Endothelial cell of umbilical vein (primary cell): ENCODE measurements at regions not wholly inside any gene's neighbourhood (a gene's known extent, or its start where the extent isn't known, plus 50 kb on each side); places are given as distances from the start of the nearest gene placed in this dataset.

Experiments used
- BruUV-seq: library from RNA; stranded (reverse); fragments of 400-500 nt; replicated peaks from 2 replicates; lab custom pipeline; 2021; lab: Mats Ljungman, UMichigan
- CTCF ChIA-PET: fragments of 300-600, 350-600 bp; sonication (Branson Sonifier 250); formaldehyde crosslinking; loops from one replicate; lab custom pipeline; 2021; ENCODE audit warnings: antibody characterized with exemption, inconsistent platforms; lab: Charles Lee
- POLR2A ChIA-PET: fragments of 300-600, 350-600 bp; sonication (Branson Sonifier 250); formaldehyde crosslinking; loops from one replicate; lab custom pipeline; 2021; ENCODE audit warnings: antibody characterized with exemption, inconsistent platforms; lab: Charles Lee
- DNase-seq: peaks from one replicate; pipeline ENCODE4 v3.0.0-alpha.2; 2011; ENCODE audit warnings: low read depth, low spot score
- FAIRE-seq: peaks from 2 replicates; lab custom pipeline; 2011; peaks lifted over from hg19 to GRCh38; lab: Jason Lieb, UNC
- H2AFZ ChIP-seq: 2 replicates; pipeline ENCODE4 v1.6.0; 2012; ENCODE audit warnings: low read depth, low read length, control low read depth, inconsistent platforms
- H3K27ac ChIP-seq: 2 replicates; pipeline ENCODE4 v1.5.1; 2011; ENCODE audit warnings: low read depth, mild to moderate bottlenecking, control low read depth, low read length, moderate library complexity; ENCODE audit not compliant: insufficient read depth
- H3K27me3 ChIP-seq, 2 experiments: 2 replicates each; pipeline versions ENCODE4 v1.6.0 to v1.6.1; 2011; ENCODE audit warnings: low read length in 2 of 2, mixed read lengths in 1 of 2; ENCODE audit not compliant: control insufficient read depth in 2 of 2, insufficient read depth in 2 of 2
- H3K36me3 ChIP-seq, 2 experiments: 2 replicates in 1 of 2; 3 replicates in 1 of 2; pipeline ENCODE4 v1.5.1; 2011; ENCODE audit warnings: low read length in 2 of 2, mild to moderate bottlenecking in 1 of 2, moderate library complexity in 1 of 2; ENCODE audit not compliant: control insufficient read depth in 2 of 2, insufficient read depth in 2 of 2; ENCODE audit errors: extremely low read depth in 1 of 2
- H3K4me1 ChIP-seq: 3 replicates; pipeline ENCODE4 v1.5.1; 2011; ENCODE audit warnings: mild to moderate bottlenecking, low read length; ENCODE audit not compliant: control insufficient read depth, insufficient read depth; ENCODE audit errors: extremely low read depth
- H3K4me2 ChIP-seq: 2 replicates; pipeline ENCODE4 v1.6.1; 2011; ENCODE audit warnings: low read length, control low read depth, mixed read lengths; ENCODE audit not compliant: insufficient read depth
- H3K4me3 ChIP-seq, 3 experiments: fragments of 200-600 bp in 1 of 3; sonication (generic), shearing (Covaris generic) in 1 of 3; replicated peaks in 1 of 3; 2 replicates each; pipeline ENCODE4 v1.5.1; 2011 to 2016; ENCODE audit warnings: control low read depth in 3 of 3, low read length in 3 of 3, mild to moderate bottlenecking in 2 of 3, inconsistent platforms in 1 of 3, low read depth in 1 of 3, moderate library complexity in 1 of 3; ENCODE audit not compliant: insufficient read depth in 1 of 3
- H3K79me2 ChIP-seq: 2 replicates; pipeline ENCODE4 v1.6.0; 2012; ENCODE audit warnings: low read length, inconsistent platforms; ENCODE audit not compliant: control insufficient read depth, insufficient read depth
- H3K9ac ChIP-seq: replicated peaks from 2 replicates; pipeline ENCODE3; 2011; ENCODE audit warnings: low read length, control low read depth; ENCODE audit not compliant: insufficient read depth; ENCODE audit errors: extremely low read depth
- H3K9me1 ChIP-seq: replicated peaks from 3 replicates; pipeline ENCODE4 v1.6.0; 2011; ENCODE audit warnings: mild to moderate bottlenecking, low read length; ENCODE audit not compliant: control insufficient read depth, insufficient read depth; ENCODE audit errors: extremely low read depth
- H3K9me3 ChIP-seq: replicated peaks from 2 replicates; pipeline ENCODE4 v1.5.1; 2012; ENCODE audit warnings: low read length, inconsistent platforms; ENCODE audit not compliant: control insufficient read depth, insufficient read depth
- H4K20me1 ChIP-seq: replicated peaks from 2 replicates; pipeline ENCODE3; 2011; ENCODE audit warnings: mild to moderate bottlenecking, low read length; ENCODE audit not compliant: control insufficient read depth, insufficient read depth; ENCODE audit errors: extremely low read depth
- EZH2 ChIP-seq: IDR thresholded peaks from 2 replicates; pipeline ENCODE4 v1.6.1; 2012; ENCODE audit warnings: borderline replicate concordance, low read depth, mild to moderate bottlenecking, moderate library complexity, low read length, inconsistent platforms; ENCODE audit not compliant: severe bottlenecking
- FOS ChIP-seq: IDR thresholded peaks from 2 replicates; pipeline ENCODE4 v1.6.1; 2011; ENCODE audit warnings: mild to moderate bottlenecking, low read length, moderate library complexity, borderline replicate concordance; ENCODE audit not compliant: insufficient read depth
- GATA2 ChIP-seq: IDR thresholded peaks from 2 replicates; pipeline ENCODE4 v1.7.0; 2011; ENCODE audit warnings: low read depth, mild to moderate bottlenecking, moderate library complexity, mixed read lengths, low read length; ENCODE audit not compliant: insufficient read length, insufficient read depth
- JUN ChIP-seq: IDR thresholded peaks from 2 replicates; pipeline ENCODE4 v1.6.1; 2011; ENCODE audit warnings: borderline replicate concordance, low read depth; ENCODE audit not compliant: insufficient read length, insufficient read depth
- MYC ChIP-seq: IDR thresholded peaks from one replicate; pipeline ENCODE4 v1.6.1; 2011; ENCODE audit warnings: mild to moderate bottlenecking, low read depth, low read length
- POLR2A ChIP-seq: IDR thresholded peaks from 2 replicates; pipeline ENCODE4 v1.6.1; 2012; ENCODE audit warnings: low read depth, mild to moderate bottlenecking, control low read depth, low read length
- POLR2AphosphoS5 ChIP-seq: IDR thresholded peaks from 2 replicates; pipeline ENCODE4 v1.6.1; 2012; ENCODE audit warnings: low read depth, mild to moderate bottlenecking, control low read depth, low read length, moderate library complexity; ENCODE audit not compliant: insufficient read depth
- dilution Hi-C: fragments of 300-500 bp; cut with MboI; formaldehyde crosslinking; loops from one replicate; pipeline ENCODE4 v1.15.0; 2019; ENCODE audit warnings: low sequenced_read_pairs; ENCODE audit not compliant: extremely low pct_ligation_motif_present
- intact Hi-C: fragments of 100-400 bp; cut with micrococcal nuclease; formaldehyde crosslinking; loops from one replicate; pipeline ENCODE4 v1.10.0; 2022
- TF ChIP-seq, protein P1 (sequence below), 2 donors: IDR thresholded peaks; 1 replicate in 1 of 2; 2 replicates in 1 of 2; pipeline ENCODE4 v1.5.1; 2011; ENCODE audit warnings: low read length in 2 of 2, mild to moderate bottlenecking in 2 of 2, moderate library complexity in 2 of 2, control low read depth in 1 of 2, inconsistent platforms in 1 of 2, low read depth in 1 of 2; ENCODE audit not compliant: insufficient read depth in 1 of 2; ENCODE audit errors: extremely low read depth in 1 of 2
- TF ChIP-seq, protein P2 (sequence below): IDR thresholded peaks from 2 replicates; pipeline ENCODE4 v1.6.1; 2011; ENCODE audit not compliant: insufficient read depth, insufficient read length

DNA sequence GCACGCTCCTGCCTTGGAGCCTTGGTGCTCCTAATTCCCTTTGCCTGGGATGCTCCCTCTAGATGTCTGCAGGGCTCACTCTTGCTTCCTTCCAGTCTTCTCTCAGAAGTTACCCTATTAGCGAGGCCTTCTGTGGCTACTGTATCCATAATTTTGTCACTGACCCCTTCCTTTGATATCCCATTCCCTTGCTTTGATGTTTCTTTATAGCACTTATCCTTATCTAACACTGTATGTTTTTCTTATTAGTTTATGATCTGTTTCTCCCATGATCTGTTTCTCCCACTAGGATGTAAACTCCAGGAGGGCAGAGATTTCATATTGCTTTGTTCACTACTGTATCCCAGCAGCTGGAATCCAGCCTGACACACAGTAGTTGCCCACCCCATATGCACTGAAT, 263.4 kb downstream of the FOXD2 start:
- H4K20me1 ChIP-seq = no peaks in the 10 kb centered on the region
- no peaks in the 10 kb centered on the region for H3K4me1 ChIP-seq
- TF ChIP-seq, protein P1, sequence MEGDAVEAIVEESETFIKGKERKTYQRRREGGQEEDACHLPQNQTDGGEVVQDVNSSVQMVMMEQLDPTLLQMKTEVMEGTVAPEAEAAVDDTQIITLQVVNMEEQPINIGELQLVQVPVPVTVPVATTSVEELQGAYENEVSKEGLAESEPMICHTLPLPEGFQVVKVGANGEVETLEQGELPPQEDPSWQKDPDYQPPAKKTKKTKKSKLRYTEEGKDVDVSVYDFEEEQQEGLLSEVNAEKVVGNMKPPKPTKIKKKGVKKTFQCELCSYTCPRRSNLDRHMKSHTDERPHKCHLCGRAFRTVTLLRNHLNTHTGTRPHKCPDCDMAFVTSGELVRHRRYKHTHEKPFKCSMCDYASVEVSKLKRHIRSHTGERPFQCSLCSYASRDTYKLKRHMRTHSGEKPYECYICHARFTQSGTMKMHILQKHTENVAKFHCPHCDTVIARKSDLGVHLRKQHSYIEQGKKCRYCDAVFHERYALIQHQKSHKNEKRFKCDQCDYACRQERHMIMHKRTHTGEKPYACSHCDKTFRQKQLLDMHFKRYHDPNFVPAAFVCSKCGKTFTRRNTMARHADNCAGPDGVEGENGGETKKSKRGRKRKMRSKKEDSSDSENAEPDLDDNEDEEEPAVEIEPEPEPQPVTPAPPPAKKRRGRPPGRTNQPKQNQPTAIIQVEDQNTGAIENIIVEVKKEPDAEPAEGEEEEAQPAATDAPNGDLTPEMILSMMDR (IDR thresholded peaks at IDR 0.05; ENCODE audit: extremely low read depth in 1 of 2, insufficient read depth in 1 of 2, low read depth in 1 of 2, low read length in 2 of 2) = no peak
- TF ChIP-seq POLR2A (no peak), EZH2 (no peak), POLR2AphosphoS5 (no peak), GATA2 (no peak), MYC (no peak), JUN (no peak), FOS (no peak)
- TF ChIP-seq, protein P2, sequence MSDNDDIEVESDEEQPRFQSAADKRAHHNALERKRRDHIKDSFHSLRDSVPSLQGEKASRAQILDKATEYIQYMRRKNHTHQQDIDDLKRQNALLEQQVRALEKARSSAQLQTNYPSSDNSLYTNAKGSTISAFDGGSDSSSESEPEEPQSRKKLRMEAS = no peak
- no peaks in the 10 kb centered on the region for H3K9me1 ChIP-seq
- CTCF ChIA-PET = interaction anchor here (1.2 to 12.6 kb wide), 2 partner anchors 25 to 267 kb away, joined by 3 to 416 read pairs; partner anchors contain the start of gene FOXD2
- H3K36me3 ChIP-seq = no peaks in the 10 kb centered on the region
- no peaks in the 10 kb centered on the region for H3K79me2 ChIP-seq
- POLR2A ChIA-PET = no interaction called here
- H3K27me3 ChIP-seq = peaks cover 0 to 4% of the 10 kb centered on the region in 2 experiments
- no peak overlapping the region for H3K9ac ChIP-seq
- no peak overlapping the region for H2AFZ ChIP-seq
- FAIRE-seq (no peak), DNase-seq (no peak)
- no peak overlapping the region for H3K4me2 ChIP-seq
- no peak overlapping the region for H3K4me3 ChIP-seq
- H3K9me3 ChIP-seq = no peaks in the 10 kb centered on the region
- intact Hi-C loops = no loop called here
- dilution Hi-C loops = no loop called here
- BruUV-seq = no TSS peak
- no peak overlapping the region for H3K27ac ChIP-seq
